Trophoblast cell (in vitro differentiated cells and primary cell): ENCODE measurements at regions not wholly inside any gene's neighbourhood (a gene's known extent, or its start where the extent isn't known, plus 50 kb on each side); places are given as distances from the start of the nearest gene placed in this dataset.
A peak's percentile ranks its signal among the peaks of the same experiment; 100 is the strongest.
"Not testable (repeated sequence)": the region's sequence is repeated elsewhere in the genome, so short reads cannot be mapped to it uniquely, and the experiment has no call there.

Source experiments
- DNase-seq, 2 donors: peaks; one replicate each; pipeline ENCODE4 v3.0.0-alpha.2; 2016
- H2AFZ ChIP-seq: 2 replicates; pipeline ENCODE4 v1.6.1; 2013; ENCODE audit warnings: low read length, moderate library complexity, mild to moderate bottlenecking; ENCODE audit not compliant: insufficient read depth, poor library complexity
- H2AK5ac ChIP-seq: 2 replicates; pipeline ENCODE4 v1.6.1; 2013; ENCODE audit warnings: mild to moderate bottlenecking, low read length
- H2BK120ac ChIP-seq: 2 replicates; pipeline ENCODE4 v1.6.1; 2013; ENCODE audit warnings: low read length, mild to moderate bottlenecking, moderate library complexity; ENCODE audit not compliant: insufficient read depth, poor library complexity
- H2BK12ac ChIP-seq: 2 replicates; pipeline ENCODE4 v1.6.1; 2013; ENCODE audit warnings: mild to moderate bottlenecking, low read length, moderate library complexity
- H2BK5ac ChIP-seq: 2 replicates; pipeline ENCODE4 v1.6.1; 2013; ENCODE audit warnings: low read length, low read depth, moderate library complexity, mild to moderate bottlenecking; ENCODE audit not compliant: poor library complexity
- H3K14ac ChIP-seq: 2 replicates; pipeline ENCODE4 v1.6.1; 2013; ENCODE audit warnings: mild to moderate bottlenecking, low read length
- H3K18ac ChIP-seq: 2 replicates; pipeline ENCODE4 v1.6.1; 2013; ENCODE audit warnings: mild to moderate bottlenecking, low read length
- H3K23ac ChIP-seq: 2 replicates; pipeline ENCODE4 v1.6.1; 2013; ENCODE audit warnings: low read length
- H3K27ac ChIP-seq: 2 replicates; pipeline ENCODE4 v1.5.1; 2013; ENCODE audit warnings: low read depth, mild to moderate bottlenecking, inconsistent platforms, low read length, moderate library complexity
- H3K27me3 ChIP-seq: 2 replicates; pipeline ENCODE4 v1.6.1; 2013; ENCODE audit warnings: inconsistent platforms, mild to moderate bottlenecking, low read length, moderate library complexity; ENCODE audit not compliant: insufficient read depth
- H3K36me3 ChIP-seq, 2 experiments: 1 replicate in 1 of 2; 2 replicates in 1 of 2; pipeline ENCODE4 v1.6.1; 2013; ENCODE audit warnings: low read length in 2 of 2, mild to moderate bottlenecking in 2 of 2, moderate library complexity in 1 of 2; ENCODE audit not compliant: insufficient read depth in 2 of 2, control insufficient read depth in 1 of 2
- H3K4ac ChIP-seq: 2 replicates; pipeline ENCODE4 v1.6.1; 2013; ENCODE audit warnings: low read depth, mild to moderate bottlenecking, low read length, moderate library complexity
- H3K4me1 ChIP-seq, 2 experiments: 1 replicate in 1 of 2; 2 replicates in 1 of 2; pipeline ENCODE4 v1.6.1; 2013; ENCODE audit warnings: low read length in 2 of 2, mild to moderate bottlenecking in 2 of 2, moderate library complexity in 1 of 2; ENCODE audit not compliant: insufficient read depth in 2 of 2, control insufficient read depth in 1 of 2
- H3K4me2 ChIP-seq: 2 replicates; pipeline ENCODE4 v1.6.1; 2013; ENCODE audit warnings: inconsistent platforms, mild to moderate bottlenecking, low read length, moderate library complexity
- H3K4me3 ChIP-seq: 2 replicates; pipeline ENCODE4 v1.5.1; 2013; ENCODE audit warnings: mild to moderate bottlenecking, low read depth, low read length, inconsistent platforms
- H3K79me1 ChIP-seq: one replicate; pipeline ENCODE4 v1.6.1; 2013; ENCODE audit warnings: low read length
- H3K79me2 ChIP-seq: 2 replicates; pipeline ENCODE4 v1.6.1; 2013; ENCODE audit warnings: low read length, mild to moderate bottlenecking; ENCODE audit not compliant: control insufficient read depth, insufficient read depth, poor library complexity
- H3K9ac ChIP-seq: 2 replicates; pipeline ENCODE4 v1.6.1; 2013; ENCODE audit warnings: mild to moderate bottlenecking, low read length
- H3K9me3 ChIP-seq: 2 replicates; pipeline ENCODE4 v1.6.1; 2013; ENCODE audit warnings: low read depth, mild to moderate bottlenecking, control low read depth, inconsistent platforms, low read length; ENCODE audit not compliant: insufficient read depth
- H4K12ac ChIP-seq: 2 replicates; pipeline ENCODE4 v1.6.1; 2013; ENCODE audit warnings: low read depth, mild to moderate bottlenecking, low read length, moderate library complexity
- H4K8ac ChIP-seq: 2 replicates; pipeline ENCODE4 v1.6.1; 2013; ENCODE audit warnings: low read depth, mild to moderate bottlenecking, low read length, moderate library complexity
- H4K91ac ChIP-seq: one replicate; pipeline ENCODE4 v1.6.1; 2013; ENCODE audit warnings: low read depth, mild to moderate bottlenecking, low read length, moderate library complexity
- WGBS: extraction: QIAGEN DNeasy Blood & Tissue Kit; methylation state at CpG from one replicate; pipeline ENCODE4 v1.1.7; 2013; ENCODE audit warnings: missing lambda C conversion rate; ENCODE audit not compliant: insufficient read length, insufficient coverage; ENCODE audit errors: extremely low coverage; 5-methylcytosine and 5-hydroxymethylcytosine counted together

- H2BK5ac ChIP-seq, result no peak overlapping the region
- no peak overlapping the region for H3K4me2 ChIP-seq
- H3K79me1 ChIP-seq, result peaks cover 2% of the 10 kb centered on the region
- no peak overlapping the region for H3K14ac ChIP-seq
- no peak overlapping the region for H2AK5ac ChIP-seq
- no peaks in the 10 kb centered on the region for H3K27me3 ChIP-seq
- H3K18ac ChIP-seq, result no peak overlapping the region
- no peak overlapping the region for H2AFZ ChIP-seq
- H2BK12ac ChIP-seq, result no peak overlapping the region
- H4K8ac ChIP-seq, result no peak overlapping the region
- no peak overlapping the region for H4K12ac ChIP-seq
- H3K4ac ChIP-seq, result no peak overlapping the region
- no peaks in the 10 kb centered on the region for H3K79me2 ChIP-seq
- no peaks in the 10 kb centered on the region for H3K9me3 ChIP-seq
- H4K91ac ChIP-seq, result no peak overlapping the region
- H2BK120ac ChIP-seq, result no peak overlapping the region
- no peaks in the 10 kb centered on the region for H3K36me3 ChIP-seq
- WGBS, result no CpG with 5 or more reads among the region's 2 CpGs
- DNase-seq, result no peak
- H3K4me3 ChIP-seq, result no peak overlapping the region
- H3K23ac ChIP-seq, result no peak overlapping the region
- peak overlapping the region; percentile 53 for H3K27ac ChIP-seq
- H3K4me1 ChIP-seq, result no peaks in the 10 kb centered on the region
- no peak overlapping the region for H3K9ac ChIP-seq
Measured at GRCh38 chr6:113065611-113066010, 718.5 kb downstream of the RFPL4B start.

GRCh38 chr6:113067612-113068275 lies 720.6 kb downstream of the RFPL4B start:
- Histone ChIP-seq H4K12ac (no peak overlapping the region), H3K79me1 (peaks cover 2% of the 10 kb centered on the region), H3K9me3 (peaks cover 1% of the 10 kb centered on the region), H2AK5ac (no peak overlapping the region), H3K9ac (no peak overlapping the region), H3K27ac (peak overlapping the region; percentile 35), H4K8ac (no peak overlapping the region), H3K4me2 (no peak overlapping the region), H3K36me3 (no peaks in the 10 kb centered on the region), H3K4me3 (no peak overlapping the region), H3K4me1 (no peaks in the 10 kb centered on the region), H2AFZ (no peak overlapping the region), H2BK120ac (no peak overlapping the region), H4K91ac (no peak overlapping the region), H3K18ac (no peak overlapping the region), H3K23ac (no peak overlapping the region), H3K79me2 (no peaks in the 10 kb centered on the region), H3K4ac (no peak overlapping the region), H3K27me3 (no peaks in the 10 kb centered on the region), H3K14ac (no peak overlapping the region), H2BK5ac (no peak overlapping the region), H2BK12ac (no peak overlapping the region)
- WGBS, result no CpG with 5 or more reads among the region's 3 CpGs
- DNase-seq, result peak in 1 of 2 donors; percentile 14

- Histone ChIP-seq H2BK12ac (no peak overlapping the region), H3K4me1 (no peaks in the 10 kb centered on the region), H3K27me3 (no peaks in the 10 kb centered on the region), H3K14ac (no peak overlapping the region), H2BK5ac (no peak overlapping the region), H3K36me3 (no peaks in the 10 kb centered on the region), H3K4me2 (no peak overlapping the region), H4K8ac (no peak overlapping the region), H3K18ac (no peak overlapping the region), H3K4ac (no peak overlapping the region), H3K27ac (no peak overlapping the region), H3K9ac (no peak overlapping the region), H2AK5ac (no peak overlapping the region), H3K9me3 (peaks cover 1% of the 10 kb centered on the region), H4K12ac (no peak overlapping the region), H3K79me2 (no peaks in the 10 kb centered on the region), H3K4me3 (no peak overlapping the region), H4K91ac (no peak overlapping the region), H3K79me1 (peaks cover 2% of the 10 kb centered on the region), H2AFZ (no peak overlapping the region), H3K23ac (no peak overlapping the region), H2BK120ac (no peak overlapping the region)
- no CpG with 5 or more reads among the region's 2 CpGs for WGBS
- no peak for DNase-seq
Measured at GRCh38 chr6:113068570-113068969, 721.4 kb downstream of the RFPL4B start.

- not testable (repeated sequence) for H2BK12ac ChIP-seq, H3K36me3 ChIP-seq, H3K18ac ChIP-seq, H4K8ac ChIP-seq, H3K79me2 ChIP-seq, H2BK120ac ChIP-seq, H3K4me1 ChIP-seq, H3K14ac ChIP-seq, H2AFZ ChIP-seq, H4K12ac ChIP-seq, H3K27me3 ChIP-seq, H3K27ac ChIP-seq, H3K4me3 ChIP-seq, H3K23ac ChIP-seq, H3K4ac ChIP-seq, H3K4me2 ChIP-seq, H2BK5ac ChIP-seq, H3K9ac ChIP-seq, H3K9me3 ChIP-seq, H3K79me1 ChIP-seq, H2AK5ac ChIP-seq
- peak in 1 of 2 donors; percentile 16 for DNase-seq
- H4K91ac ChIP-seq, result peak overlapping the region; percentile 14
- no CpG with 5 or more reads among the region's 3 CpGs for WGBS
Measured at GRCh38 chr6:113070681-113071080, 723.6 kb downstream of the RFPL4B start.
